Nephron progenitor cell (in vitro differentiated cells): ENCODE measurements at regions not wholly inside any gene's neighbourhood (a gene's known extent, or its start where the extent isn't known, plus 50 kb on each side); places are given as distances from the start of the nearest gene placed in this dataset.
A peak's percentile ranks its signal among the peaks of the same experiment; 100 is the strongest.

Experiments used
- DNase-seq: peaks from one replicate; pipeline ENCODE4 v3.0.0; 2021
- H3K27ac Mint-ChIP-seq: 2 replicates; pipeline ENCODE4 v1.8.0; 2021; ENCODE audit warnings: mild to moderate bottlenecking, moderate library complexity, mixed read lengths
- H3K27me3 Mint-ChIP-seq: 2 replicates; pipeline ENCODE4 v1.8.0; 2021; ENCODE audit warnings: mild to moderate bottlenecking, low read depth, mixed read lengths; ENCODE audit not compliant: poor library complexity
- H3K36me3 Mint-ChIP-seq: 2 replicates; pipeline ENCODE4 v1.8.0; 2021; ENCODE audit warnings: low read depth, mixed read lengths
- H3K4me1 Mint-ChIP-seq: 2 replicates; pipeline ENCODE4 v1.8.0; 2021; ENCODE audit warnings: mixed read lengths
- H3K4me3 Mint-ChIP-seq: 2 replicates; pipeline ENCODE4 v1.8.0; 2021; ENCODE audit warnings: mild to moderate bottlenecking, moderate library complexity, mixed read lengths
- H3K9me3 Mint-ChIP-seq: 2 replicates; pipeline ENCODE4 v1.8.0; 2021; ENCODE audit warnings: mild to moderate bottlenecking, moderate library complexity, mixed read lengths
- TF ChIP-seq, protein P1 (sequence below): fragments of 200-600 bp; sonication (generic); IDR thresholded peaks from 2 replicates; pipeline ENCODE4 v1.5.0; 2021; ENCODE audit warnings: antibody characterized with exemption

DNA sequence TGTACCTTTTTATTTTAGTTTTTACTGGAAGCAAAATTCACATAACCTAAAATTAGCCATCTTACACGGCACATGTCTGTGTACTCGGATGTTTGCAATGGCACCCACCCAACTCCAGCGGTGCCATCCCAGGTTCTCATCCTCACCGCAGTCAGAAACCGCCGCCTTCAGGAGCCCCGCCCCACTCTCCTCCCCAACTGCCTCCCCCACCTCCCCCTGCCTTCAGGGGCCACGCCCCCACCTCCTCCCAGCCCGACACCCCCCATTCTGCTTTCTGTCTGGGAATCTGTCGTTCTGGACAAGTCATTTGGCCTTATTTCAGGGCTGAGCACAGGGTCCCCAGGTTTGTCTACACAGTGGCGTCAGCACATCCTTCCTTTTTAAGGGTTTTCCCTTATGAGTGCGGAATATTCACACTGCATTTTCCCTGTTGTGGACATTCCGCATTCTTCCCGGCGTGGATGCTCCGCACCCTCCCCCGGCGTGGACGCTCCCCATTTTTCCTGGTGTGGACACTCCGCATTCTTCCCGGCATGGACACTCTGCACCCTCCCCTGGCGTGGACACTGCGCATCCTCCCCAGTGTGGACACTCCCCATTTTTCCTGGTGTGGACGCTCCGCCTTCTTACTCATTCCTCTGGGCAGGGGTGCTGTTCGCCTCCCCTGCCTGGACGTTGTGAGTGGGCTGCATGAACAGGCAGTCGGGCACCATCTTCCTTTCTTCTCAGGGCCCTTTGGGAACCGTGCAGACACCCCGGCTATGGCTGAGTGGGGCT is 135.4 kb upstream of the NKX1-1 start:
- no peak overlapping the region for H3K27ac Mint-ChIP-seq
- H3K4me3 Mint-ChIP-seq = no peak overlapping the region
- peaks cover 22% of the 10 kb centered on the region for H3K27me3 Mint-ChIP-seq
- DNase-seq = no peak
- no peaks in the 10 kb centered on the region for H3K36me3 Mint-ChIP-seq
- TF ChIP-seq, protein P1, sequence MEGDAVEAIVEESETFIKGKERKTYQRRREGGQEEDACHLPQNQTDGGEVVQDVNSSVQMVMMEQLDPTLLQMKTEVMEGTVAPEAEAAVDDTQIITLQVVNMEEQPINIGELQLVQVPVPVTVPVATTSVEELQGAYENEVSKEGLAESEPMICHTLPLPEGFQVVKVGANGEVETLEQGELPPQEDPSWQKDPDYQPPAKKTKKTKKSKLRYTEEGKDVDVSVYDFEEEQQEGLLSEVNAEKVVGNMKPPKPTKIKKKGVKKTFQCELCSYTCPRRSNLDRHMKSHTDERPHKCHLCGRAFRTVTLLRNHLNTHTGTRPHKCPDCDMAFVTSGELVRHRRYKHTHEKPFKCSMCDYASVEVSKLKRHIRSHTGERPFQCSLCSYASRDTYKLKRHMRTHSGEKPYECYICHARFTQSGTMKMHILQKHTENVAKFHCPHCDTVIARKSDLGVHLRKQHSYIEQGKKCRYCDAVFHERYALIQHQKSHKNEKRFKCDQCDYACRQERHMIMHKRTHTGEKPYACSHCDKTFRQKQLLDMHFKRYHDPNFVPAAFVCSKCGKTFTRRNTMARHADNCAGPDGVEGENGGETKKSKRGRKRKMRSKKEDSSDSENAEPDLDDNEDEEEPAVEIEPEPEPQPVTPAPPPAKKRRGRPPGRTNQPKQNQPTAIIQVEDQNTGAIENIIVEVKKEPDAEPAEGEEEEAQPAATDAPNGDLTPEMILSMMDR = no peak
- H3K4me1 Mint-ChIP-seq = peaks cover 31% of the 10 kb centered on the region
- H3K9me3 Mint-ChIP-seq = no peaks in the 10 kb centered on the region

DNA sequence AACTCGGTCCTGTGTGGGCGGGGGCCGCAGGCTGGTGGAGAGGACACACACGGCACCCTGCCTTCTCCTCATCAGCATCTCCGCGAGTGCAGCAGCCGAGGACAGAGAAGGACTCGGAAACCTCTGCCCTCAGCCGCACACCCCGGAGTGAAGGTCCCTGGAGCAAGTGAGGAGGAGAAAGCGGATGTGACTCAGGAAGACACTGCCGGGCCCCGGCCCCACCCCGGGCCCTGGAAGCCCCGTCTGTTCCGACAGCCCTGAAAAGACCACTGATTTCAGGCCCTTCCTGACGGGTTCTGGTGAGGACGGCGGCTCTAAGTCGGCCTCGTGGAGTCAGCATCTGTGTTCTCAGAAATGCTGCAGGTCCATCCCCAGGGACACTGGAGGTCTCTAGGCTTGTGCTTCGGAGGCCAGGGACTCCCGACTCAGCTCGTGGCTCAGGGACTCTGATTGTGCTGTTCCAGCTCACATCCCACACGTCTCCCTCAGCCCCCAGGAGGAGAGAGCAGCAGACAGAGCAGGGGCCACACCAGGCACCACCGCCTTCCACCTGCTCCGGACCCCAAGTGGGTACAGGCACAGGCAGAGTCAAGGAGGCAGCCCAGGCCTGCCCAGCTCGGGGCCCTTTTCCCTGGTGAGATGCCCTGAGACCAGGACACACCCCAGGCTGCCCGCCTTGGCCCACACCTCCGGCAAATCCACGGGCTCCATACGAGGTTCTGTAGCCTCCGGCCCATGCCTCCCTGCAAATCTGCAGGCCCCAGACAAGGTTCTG is 134.5 kb upstream of the NKX1-1 start:
- DNase-seq = no peak
- Mint-ChIP-seq H3K27ac (no peak overlapping the region), H3K9me3 (no peaks in the 10 kb centered on the region), H3K27me3 (peaks cover 22% of the 10 kb centered on the region), H3K4me1 (peaks cover 31% of the 10 kb centered on the region), H3K36me3 (no peaks in the 10 kb centered on the region), H3K4me3 (no peak overlapping the region)
- TF ChIP-seq, protein P1 = no peak

DNA sequence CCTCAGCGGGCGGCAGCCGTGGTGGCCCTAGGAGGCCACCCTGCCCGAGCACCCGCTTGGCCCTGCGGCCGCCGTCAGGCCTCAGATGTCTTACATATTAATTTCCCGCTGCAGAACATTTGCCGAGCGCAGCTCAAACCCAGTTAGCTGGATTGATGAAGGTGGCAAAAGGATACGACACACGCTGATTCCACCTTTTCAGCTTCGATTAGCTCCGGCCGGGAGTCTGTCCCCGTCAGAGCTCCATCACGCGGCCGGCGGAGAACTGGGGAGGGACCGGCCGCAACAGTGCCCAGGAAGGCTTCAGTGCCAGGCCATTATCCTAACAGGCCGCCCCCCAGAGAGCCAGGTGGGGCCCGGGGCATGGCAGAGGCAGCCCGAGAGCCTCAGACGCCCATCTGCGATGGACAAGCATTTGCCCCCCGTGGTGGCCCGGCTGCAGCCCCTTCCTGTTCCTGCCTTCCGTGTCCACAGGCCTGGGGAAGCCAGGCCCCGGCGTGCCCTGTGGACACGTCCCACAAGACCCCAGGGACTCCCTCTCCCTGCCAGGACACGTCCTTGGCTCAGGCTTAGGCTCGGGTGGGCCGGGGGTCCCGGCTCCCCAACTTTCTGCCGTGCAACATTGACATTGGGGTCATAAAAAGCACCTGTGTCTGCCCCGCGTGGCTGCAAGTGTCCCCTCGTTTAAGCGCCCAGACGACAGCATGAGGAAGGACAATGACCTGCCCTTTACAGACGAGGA is 133.8 kb upstream of the NKX1-1 start:
- no peaks in the 10 kb centered on the region for H3K36me3 Mint-ChIP-seq
- H3K27ac Mint-ChIP-seq = no peak overlapping the region
- DNase-seq = no peak
- H3K4me3 Mint-ChIP-seq = no peak overlapping the region
- peaks cover 22% of the 10 kb centered on the region for H3K27me3 Mint-ChIP-seq
- peaks cover 35% of the 10 kb centered on the region for H3K4me1 Mint-ChIP-seq
- TF ChIP-seq, protein P1 = no peak
- no peaks in the 10 kb centered on the region for H3K9me3 Mint-ChIP-seq

DNA sequence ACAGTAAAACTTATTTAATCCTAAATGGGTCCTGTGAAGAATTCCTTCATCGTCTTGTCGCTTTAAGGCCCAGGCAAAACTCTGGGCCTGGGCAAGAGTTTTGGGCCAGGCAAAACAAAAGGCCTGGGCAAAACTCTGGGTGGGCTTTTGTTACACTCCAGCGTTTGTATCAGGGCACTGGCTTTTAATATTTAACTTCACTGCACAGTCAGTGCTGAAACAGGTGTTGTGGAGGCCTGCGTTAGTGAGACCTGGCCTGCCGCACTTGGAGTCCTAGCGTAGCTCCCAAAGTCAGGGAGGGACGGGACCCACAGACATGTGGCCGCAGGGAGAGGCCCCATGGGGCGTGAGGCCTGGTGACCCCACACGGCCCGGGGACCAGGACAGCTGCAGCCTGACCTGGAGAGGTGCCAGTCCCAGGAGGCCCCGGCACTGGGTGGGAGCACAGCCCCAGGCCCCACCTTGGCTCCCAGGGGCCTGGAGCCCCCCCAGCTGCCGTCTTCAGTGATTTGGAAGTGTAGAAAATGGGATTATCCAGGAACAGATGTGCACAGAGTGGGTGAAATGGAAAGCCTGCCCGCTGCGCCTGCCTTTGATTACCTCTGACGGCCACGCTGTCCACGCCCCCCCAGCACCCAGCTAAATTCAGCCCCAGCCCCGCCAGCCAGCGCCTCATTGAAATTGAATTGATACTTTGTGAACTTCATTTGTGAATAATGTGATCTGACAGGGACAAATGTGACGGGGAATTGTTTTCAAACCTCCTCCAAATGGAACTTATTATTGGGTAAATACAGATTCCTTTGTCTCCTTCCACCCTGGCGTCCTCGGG is 132.9 kb upstream of the NKX1-1 start:
- Mint-ChIP-seq H3K27me3 (peaks cover 29% of the 10 kb centered on the region), H3K4me1 (peaks cover 35% of the 10 kb centered on the region), H3K36me3 (no peaks in the 10 kb centered on the region), H3K9me3 (no peaks in the 10 kb centered on the region), H3K4me3 (no peak overlapping the region), H3K27ac (no peak overlapping the region)
- peak; percentile 1 for DNase-seq
- TF ChIP-seq, protein P1 = no peak

DNA sequence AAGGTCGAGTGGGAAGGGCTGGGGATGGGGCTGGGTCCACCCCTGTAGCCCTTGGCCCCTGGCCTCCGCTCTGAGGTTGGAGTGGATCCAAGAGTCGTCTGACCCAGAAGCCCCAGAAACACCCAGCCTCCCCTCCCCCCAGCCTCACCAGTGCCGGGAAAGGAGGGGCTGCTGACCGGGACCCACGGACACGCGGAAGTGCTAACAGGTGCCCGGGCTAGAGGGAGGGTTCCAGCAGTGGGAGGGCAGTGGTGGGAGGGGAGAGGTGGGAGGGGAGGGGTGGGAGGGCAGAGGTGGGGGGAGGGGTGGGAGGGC is 131.8 kb upstream of the NKX1-1 start:
- Mint-ChIP-seq H3K9me3 (no peaks in the 10 kb centered on the region), H3K27ac (no peak overlapping the region), H3K36me3 (no peaks in the 10 kb centered on the region), H3K27me3 (peaks cover 37% of the 10 kb centered on the region), H3K4me1 (peaks cover 39% of the 10 kb centered on the region), H3K4me3 (no peak overlapping the region)
- peak; percentile 2 for DNase-seq
- TF ChIP-seq, protein P1 = no peak
